IMR-90 (cell line): ENCODE measurements at regions not wholly inside any gene's neighbourhood (a gene's known extent, or its start where the extent isn't known, plus 50 kb on each side); places are given as distances from the start of the nearest gene placed in this dataset.

Experiments
- ATAC-seq: fragments of 200-7000 bp; cut with Tn5 transposase; 2 replicates; pipeline ENCODE4 v1.9.1; 2020; ENCODE audit warnings: low read depth, mild to moderate bottlenecking, moderate library complexity
- BruUV-seq: library from RNA; stranded (reverse); fragments of 400-500 nt; replicated peaks from 2 replicates; lab custom pipeline; 2021; lab: Mats Ljungman, UMichigan
- CTCF ChIA-PET: fragments of 300-600 bp; formaldehyde crosslinking; extraction: SDS; loops from one replicate; lab custom pipeline; 2021; ENCODE audit warnings: antibody characterized with exemption; lab: Yijun Ruan, JAX
- POLR2A ChIA-PET: fragments of 300-600 bp; sonication (Branson Sonifier 250); formaldehyde crosslinking; loops from one replicate; lab custom pipeline; 2022; ENCODE audit warnings: antibody characterized with exemption; ENCODE audit not compliant: unreplicated experiment; lab: Charles Lee
- DNase-seq: peaks from one replicate; pipeline ENCODE4 v3.0.0; 2013
- H2AFZ ChIP-seq: replicated peaks from 2 replicates; pipeline ENCODE3; 2013; ENCODE audit warnings: low read length, mild to moderate bottlenecking; ENCODE audit not compliant: poor library complexity
- H2AK5ac ChIP-seq: 2 replicates; pipeline ENCODE4 v1.6.1; 2013; ENCODE audit warnings: low read depth, low read length, inconsistent platforms
- H2AK9ac ChIP-seq: replicated peaks from 2 replicates; pipeline ENCODE3; 2013; ENCODE audit warnings: mild to moderate bottlenecking, low read depth, low read length, moderate library complexity; ENCODE audit not compliant: poor library complexity
- H2BK120ac ChIP-seq: 2 replicates; pipeline ENCODE4 v1.6.1; 2013; ENCODE audit warnings: low read depth, low read length, inconsistent platforms
- H2BK15ac ChIP-seq: 3 replicates; pipeline ENCODE4 v1.6.1; 2013; ENCODE audit warnings: low read depth, low read length, inconsistent platforms
- H2BK20ac ChIP-seq: 2 replicates; pipeline ENCODE4 v1.6.1; 2013; ENCODE audit warnings: low read depth, mild to moderate bottlenecking, inconsistent platforms, low read length, moderate library complexity
- H2BK5ac ChIP-seq: 2 replicates; pipeline ENCODE4 v1.6.1; 2013; ENCODE audit warnings: mild to moderate bottlenecking, low read depth, low read length, inconsistent platforms; ENCODE audit not compliant: poor library complexity, severe bottlenecking
- H3K14ac ChIP-seq: replicated peaks from 2 replicates; pipeline ENCODE4 v1.6.1; 2013; ENCODE audit warnings: low read depth, low read length, inconsistent platforms
- H3K18ac ChIP-seq: 2 replicates; pipeline ENCODE4 v1.6.1; 2013; ENCODE audit warnings: low read depth, low read length, control low read depth
- H3K23ac ChIP-seq: 2 replicates; pipeline ENCODE4 v1.6.1; 2013; ENCODE audit warnings: low read depth, low read length, inconsistent platforms
- H3K27ac ChIP-seq: 2 replicates; pipeline ENCODE4 v1.5.1; 2013; ENCODE audit warnings: mild to moderate bottlenecking, control low read depth, low read length; ENCODE audit not compliant: insufficient read depth
- H3K27me3 ChIP-seq: 2 replicates; pipeline ENCODE4 v1.6.1; 2013; ENCODE audit warnings: low read length; ENCODE audit not compliant: control insufficient read depth, insufficient read depth
- H3K36me3 ChIP-seq: 2 replicates; pipeline ENCODE4 v1.6.1; 2013; ENCODE audit warnings: low read length, mixed read lengths; ENCODE audit not compliant: control insufficient read depth, insufficient read depth
- H3K4ac ChIP-seq: 2 replicates; pipeline ENCODE4 v1.6.1; 2013; ENCODE audit warnings: low read depth, low read length, inconsistent platforms
- H3K4me1 ChIP-seq: 2 replicates; pipeline ENCODE4 v1.6.1; 2013; ENCODE audit warnings: low read length, mixed read lengths; ENCODE audit not compliant: control insufficient read depth, insufficient read depth
- H3K4me2 ChIP-seq: 2 replicates; pipeline ENCODE4 v1.6.1; 2013; ENCODE audit warnings: low read depth, mild to moderate bottlenecking, control low read depth, low read length, moderate library complexity
- H3K4me3 ChIP-seq: 2 replicates; pipeline ENCODE4 v1.5.1; 2013; ENCODE audit warnings: low read depth, mild to moderate bottlenecking, control low read depth, low read length, moderate library complexity; ENCODE audit not compliant: insufficient read depth
- H3K56ac ChIP-seq: 2 replicates; pipeline ENCODE4 v1.6.1; 2013; ENCODE audit warnings: low read length, inconsistent platforms; ENCODE audit not compliant: insufficient read depth; ENCODE audit errors: extremely low read depth
- H3K79me1 ChIP-seq, 2 experiments: 2 replicates each; pipeline ENCODE4 v1.6.1; 2013; ENCODE audit warnings: low read length in 2 of 2, inconsistent platforms in 1 of 2, low read depth in 1 of 2
- H3K9ac ChIP-seq: 2 replicates; pipeline ENCODE4 v1.6.1; 2013; ENCODE audit warnings: low read depth, low read length, control low read depth
- H3K9me1 ChIP-seq: 2 replicates; pipeline ENCODE4 v1.6.1; 2013; ENCODE audit warnings: low read length, inconsistent platforms; ENCODE audit not compliant: insufficient read depth
- H3K9me3 ChIP-seq: 2 replicates; pipeline ENCODE4 v1.6.1; 2013; ENCODE audit warnings: low read length; ENCODE audit not compliant: control insufficient read depth, insufficient read depth
- H4K20me1 ChIP-seq: 2 replicates; pipeline ENCODE4 v1.6.1; 2013; ENCODE audit warnings: low read length, inconsistent platforms; ENCODE audit not compliant: insufficient read depth
- H4K5ac ChIP-seq: 2 replicates; pipeline ENCODE4 v1.6.1; 2013; ENCODE audit warnings: mild to moderate bottlenecking, low read depth, low read length, control low read depth
- H4K8ac ChIP-seq, 2 experiments: 2 replicates each; pipeline ENCODE4 v1.6.1; 2013; ENCODE audit warnings: low read depth in 2 of 2, low read length in 2 of 2, control low read depth in 1 of 2, inconsistent platforms in 1 of 2
- H4K91ac ChIP-seq: 2 replicates; pipeline ENCODE4 v1.6.1; 2013; ENCODE audit warnings: low read depth, low read length, inconsistent platforms; ENCODE audit not compliant: insufficient read depth
- BHLHE40 ChIP-seq: fragments of 150-350 bp; IDR thresholded peaks from 2 replicates; pipeline ENCODE4 v1.6.1; 2016; ENCODE audit warnings: mild to moderate bottlenecking, low read depth, low read length
- CEBPB ChIP-seq: IDR thresholded peaks from 2 replicates; pipeline ENCODE4 v1.6.1; 2012; ENCODE audit warnings: low read depth, low read length, improper control_type of control experiment
- CHD1 ChIP-seq: IDR thresholded peaks from 2 replicates; pipeline ENCODE4 v1.6.1; 2012; ENCODE audit warnings: low read depth, low read length, improper control_type of control experiment
- CTCF ChIP-seq: conservative IDR thresholded peaks from 2 replicates; pipeline ENCODE4 v1.5.1; 2012; ENCODE audit warnings: mild to moderate bottlenecking, low read depth, low read length, improper control_type of control experiment
- ELK1 ChIP-seq: fragments of 150-350 bp; IDR thresholded peaks from 2 replicates; pipeline ENCODE4 v1.6.1; 2016; ENCODE audit warnings: low read depth, mild to moderate bottlenecking, low read length, moderate library complexity, borderline replicate concordance
- FOS ChIP-seq: fragments of 150-350 bp; IDR thresholded peaks from 2 replicates; pipeline ENCODE4 v1.6.1; 2016; ENCODE audit warnings: low read depth, low read length
- MAFK ChIP-seq: IDR thresholded peaks from 2 replicates; pipeline ENCODE4 v1.6.1; 2012; ENCODE audit warnings: low read depth, low read length, improper control_type of control experiment
- MAZ ChIP-seq: IDR thresholded peaks from 2 replicates; pipeline ENCODE4 v1.6.1; 2012; ENCODE audit warnings: low read depth, mild to moderate bottlenecking, low read length, improper control_type of control experiment, moderate library complexity, borderline replicate concordance
- MXI1 ChIP-seq: IDR thresholded peaks from 2 replicates; pipeline ENCODE4 v1.6.1; 2012; ENCODE audit warnings: low read depth, mild to moderate bottlenecking, low read length, moderate library complexity, borderline replicate concordance
- NFE2L2 ChIP-seq: fragments of 150-350 bp; IDR thresholded peaks from 2 replicates; pipeline ENCODE4 v1.6.1; 2016; ENCODE audit warnings: low read depth, mild to moderate bottlenecking, low read length
- POLR2A ChIP-seq: IDR thresholded peaks from 2 replicates; pipeline ENCODE4 v1.6.1; 2012; ENCODE audit warnings: mild to moderate bottlenecking, low read depth, low read length
- RAD21 ChIP-seq: IDR thresholded peaks from 2 replicates; pipeline ENCODE4 v1.6.1; 2012; ENCODE audit warnings: low read length, improper control_type of control experiment
- RCOR1 ChIP-seq: IDR thresholded peaks from 2 replicates; pipeline ENCODE4 v1.6.1; 2012; ENCODE audit warnings: mild to moderate bottlenecking, low read length, improper control_type of control experiment; ENCODE audit not compliant: insufficient replicate concordance
- RFX5 ChIP-seq: IDR thresholded peaks from 2 replicates; pipeline ENCODE4 v1.8.0; 2012; ENCODE audit warnings: low read depth, mild to moderate bottlenecking, low read length, moderate library complexity
- SMC3 ChIP-seq: fragments of 150-350 bp; IDR thresholded peaks from 2 replicates; pipeline ENCODE4 v1.6.1; 2016; ENCODE audit warnings: low read depth, mild to moderate bottlenecking, antibody characterized with exemption, low read length, moderate library complexity
- USF2 ChIP-seq: fragments of 150-350 bp; IDR thresholded peaks from 2 replicates; pipeline ENCODE4 v1.6.1; 2017; ENCODE audit warnings: mild to moderate bottlenecking, antibody characterized with exemption, low read length, low read depth
- WGBS, 2 experiments: methylation state at CpG; one replicate each; pipeline versions ENCODE4 v1.1.5 to v1.1.7; 2013; ENCODE audit warnings: missing lambda C conversion rate in 2 of 2; ENCODE audit not compliant: insufficient read length in 1 of 2; ENCODE audit errors: extremely low coverage in 2 of 2; 5-methylcytosine and 5-hydroxymethylcytosine counted together
- dilution Hi-C: fragments of 300-500 bp; cut with HindIII; formaldehyde crosslinking; loops from one replicate; pipeline ENCODE4 v1.14.3; 2018; ENCODE audit warnings: low sequenced_read_pairs; ENCODE audit not compliant: unreplicated experiment
- in situ Hi-C: fragments of 300-500 bp; cut with MboI; formaldehyde crosslinking; loops from 3 replicates; pipeline ENCODE4 v1.14.3; 2019; ENCODE audit warnings: low sequenced_read_pairs, inconsistent platforms, mixed read lengths
- intact Hi-C: fragments of 100-400 bp; cut with micrococcal nuclease; formaldehyde crosslinking; loops from 2 replicates; pipeline ENCODE4 v1.10.0; 2022

- Histone ChIP-seq H4K20me1 (no peaks in the 10 kb centered on the region), H3K27ac (no peak overlapping the region), H3K79me1 (no peaks in the 10 kb centered on the region), H3K56ac (no peak overlapping the region), H3K4me2 (no peak overlapping the region), H3K23ac (no peak overlapping the region), H3K9ac (no peak overlapping the region), H3K4me3 (no peak overlapping the region), H2BK15ac (no peak overlapping the region), H3K4ac (no peak overlapping the region), H3K18ac (no peak overlapping the region), H2AK5ac (no peak overlapping the region), H2AFZ (no peak overlapping the region), H3K27me3 (no peaks in the 10 kb centered on the region), H3K9me3 (no peaks in the 10 kb centered on the region), H3K4me1 (no peaks in the 10 kb centered on the region), H2BK120ac (no peak overlapping the region), H2BK20ac (no peak overlapping the region), H2BK5ac (no peak overlapping the region), H3K14ac (no peak overlapping the region), H4K5ac (no peak overlapping the region), H4K91ac (no peak overlapping the region), H4K8ac (no peak overlapping the region), H3K9me1 (no peaks in the 10 kb centered on the region), H2AK9ac (no peak overlapping the region), H3K36me3 (no peaks in the 10 kb centered on the region)
- TF ChIP-seq MAZ (no peak), CTCF (no peak), NFE2L2 (no peak), RFX5 (no peak), SMC3 (no peak), CEBPB (no peak), BHLHE40 (no peak), RAD21 (no peak), POLR2A (no peak), USF2 (no peak), RCOR1 (no peak), MXI1 (no peak), ELK1 (no peak), CHD1 (no peak), MAFK (no peak), FOS (no peak)
- in situ Hi-C loops: no loop called here
- dilution Hi-C loops: no loop called here
- no peak for ATAC-seq
- ChIA-PET POLR2A (no interaction called here), CTCF (no interaction called here)
- DNase-seq: no peak
- BruUV-seq: no TSS peak
- no CpG with 5 or more reads among the region's 4 CpGs for WGBS, 2 experiments
- intact Hi-C loops: no loop called here
Observed at GRCh38 chr12:90128526-90128925, 419.9 kb upstream of the ATP2B1 start.
